ENCODE measurements at regions not wholly inside any gene's neighbourhood (a gene's known extent, or its start where the extent isn't known, plus 50 kb on each side); places are given as distances from the start of the nearest gene placed in this dataset.

GRCh38 chr10:61078542-61079275 lies 134.7 kb upstream of the RHOBTB1 start:
- dilution Hi-C loops (cut with MboI; ENCODE audit: extremely low pct_ligation_motif_present, low sequenced_read_pairs) = no loop called here
- H3K4me1 ChIP-seq (ENCODE audit: control insufficient read depth, extremely low read depth, insufficient read depth, low read length) = no peaks in the 10 kb centered on the region
- TF ChIP-seq EZH2 (IDR thresholded peaks at IDR 0.05; ENCODE audit: low read length) (no peak), CTCF (optimal IDR thresholded peaks at IDR 0.05 in 1 of 3, IDR thresholded peaks at IDR 0.05 in 1 of 3, conservative IDR thresholded peaks at IDR 0.05 in 1 of 3; ENCODE audit: extremely low read depth in 1 of 3, insufficient read depth in 2 of 3, low read length in 3 of 3) (no peak)

GRCh38 chr10:61076572-61077114 lies 132.7 kb upstream of the RHOBTB1 start:
- no peak overlapping the region for H3K4me3 ChIP-seq (ENCODE audit: control insufficient read depth in 2 of 3, extremely low read depth in 1 of 3, insufficient read depth in 2 of 3, low read depth in 1 of 3, low read length in 3 of 3)
- DNase-seq (ENCODE audit: low read depth, low spot score) (no peak), FAIRE-seq (no peak)
- no peaks in the 10 kb centered on the region for H3K79me2 ChIP-seq (ENCODE audit: control insufficient read depth, insufficient read depth, low read length)
- no peak overlapping the region for H3K4me2 ChIP-seq (ENCODE audit: control insufficient read depth, extremely low read depth, insufficient read depth, low read depth, low read length)
- H3K9ac ChIP-seq (ENCODE audit: control insufficient read depth, extremely low read depth, insufficient read depth, low read length) = no peak overlapping the region
- no peak overlapping the region for H3K27ac ChIP-seq (ENCODE audit: control insufficient read depth, insufficient read depth, low read length)
- dilution Hi-C loops (cut with MboI; ENCODE audit: extremely low pct_ligation_motif_present, low sequenced_read_pairs) = no loop called here
- TF ChIP-seq CTCF (optimal IDR thresholded peaks at IDR 0.05 in 1 of 3, IDR thresholded peaks at IDR 0.05 in 1 of 3, conservative IDR thresholded peaks at IDR 0.05 in 1 of 3; ENCODE audit: extremely low read depth in 1 of 3, insufficient read depth in 2 of 3, low read length in 3 of 3) (no peak), EZH2 (IDR thresholded peaks at IDR 0.05; ENCODE audit: low read length) (no peak)
- H3K9me3 ChIP-seq (ENCODE audit: control insufficient read depth, low read depth, low read length) = no peaks in the 10 kb centered on the region
- H3K9me1 ChIP-seq (ENCODE audit: control insufficient read depth, extremely low read depth, insufficient read depth, low read length) = no peaks in the 10 kb centered on the region
- H3K27me3 ChIP-seq (ENCODE audit: control insufficient read depth, extremely low read depth, insufficient read depth, low read length) = no peaks in the 10 kb centered on the region
- H3K4me1 ChIP-seq (ENCODE audit: control insufficient read depth, extremely low read depth, insufficient read depth, low read length) = no peaks in the 10 kb centered on the region
- no peaks in the 10 kb centered on the region for H4K20me1 ChIP-seq (ENCODE audit: control insufficient read depth, extremely low read depth, insufficient read depth, low read length)
- H3K36me3 ChIP-seq (ENCODE audit: control insufficient read depth in 2 of 2, extremely low read depth in 1 of 2, insufficient read depth in 2 of 2, low read length in 2 of 2) = no peaks in the 10 kb centered on the region
- no peak overlapping the region for H2AFZ ChIP-seq (ENCODE audit: control insufficient read depth, low read length)

More at GRCh38 chr10:61078542-61079275, 134.7 kb upstream of the RHOBTB1 start:
- Histone ChIP-seq H3K4me3 (ENCODE audit: control insufficient read depth in 2 of 3, extremely low read depth in 1 of 3, insufficient read depth in 2 of 3, low read depth in 1 of 3, low read length in 3 of 3) (no peak overlapping the region), H3K4me2 (ENCODE audit: control insufficient read depth, extremely low read depth, insufficient read depth, low read depth, low read length) (no peak overlapping the region), H2AFZ (ENCODE audit: control insufficient read depth, low read length) (no peak overlapping the region), H3K9ac (ENCODE audit: control insufficient read depth, extremely low read depth, insufficient read depth, low read length) (no peak overlapping the region), H3K36me3 (ENCODE audit: control insufficient read depth in 2 of 2, extremely low read depth in 1 of 2, insufficient read depth in 2 of 2, low read length in 2 of 2) (no peaks in the 10 kb centered on the region), H4K20me1 (ENCODE audit: control insufficient read depth, extremely low read depth, insufficient read depth, low read length) (no peaks in the 10 kb centered on the region), H3K27me3 (ENCODE audit: control insufficient read depth, extremely low read depth, insufficient read depth, low read length) (no peaks in the 10 kb centered on the region), H3K9me3 (ENCODE audit: control insufficient read depth, low read depth, low read length) (no peaks in the 10 kb centered on the region), H3K79me2 (ENCODE audit: control insufficient read depth, insufficient read depth, low read length) (no peaks in the 10 kb centered on the region), H3K27ac (ENCODE audit: control insufficient read depth, insufficient read depth, low read length) (no peak overlapping the region), H3K9me1 (ENCODE audit: control insufficient read depth, extremely low read depth, insufficient read depth, low read length) (no peaks in the 10 kb centered on the region)
- FAIRE-seq (no peak), DNase-seq (ENCODE audit: low read depth, low spot score) (no peak)

All from keratinocyte (primary cell).